Loucy (cell line): ENCODE measurements at regions not wholly inside any gene's neighbourhood (a gene's known extent, or its start where the extent isn't known, plus 50 kb on each side); places are given as distances from the start of the nearest gene placed in this dataset.

ENCODE experiments used
- EZH2phosphoT487 ChIP-seq: fragments of 200-600 bp; IDR thresholded peaks from 2 replicates; pipeline ENCODE4 v1.6.1; 2018; ENCODE audit warnings: antibody characterized with exemption, mild to moderate bottlenecking, moderate library complexity, borderline replicate concordance
- TF ChIP-seq, protein P1 (sequence below): fragments of 200-600 bp; sonication (generic); conservative IDR thresholded peaks from 2 replicates; pipeline ENCODE4 v1.5.1; 2014; ENCODE audit warnings: mild to moderate bottlenecking, antibody characterized with exemption, low read length

DNA sequence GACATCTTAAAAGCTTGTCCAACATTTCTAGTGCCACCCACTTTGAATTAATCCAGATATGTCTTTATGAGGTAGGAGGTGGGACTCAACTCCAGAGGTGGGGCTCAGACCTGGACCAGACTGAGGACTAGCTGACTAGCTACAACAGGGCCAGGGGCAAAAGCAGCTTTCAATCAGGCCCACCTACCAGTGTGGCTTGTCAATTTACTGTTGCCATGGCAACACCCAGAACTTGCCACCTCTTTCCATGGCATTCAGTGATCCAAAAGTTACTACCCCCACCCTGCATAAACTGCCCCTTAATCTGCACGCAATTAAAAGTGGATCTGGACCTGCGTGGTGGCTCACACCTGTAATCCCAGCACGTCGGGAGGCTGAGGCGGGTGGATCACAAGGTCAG lies 113.2 kb upstream of the KAZN start:
- TF ChIP-seq, protein P1, sequence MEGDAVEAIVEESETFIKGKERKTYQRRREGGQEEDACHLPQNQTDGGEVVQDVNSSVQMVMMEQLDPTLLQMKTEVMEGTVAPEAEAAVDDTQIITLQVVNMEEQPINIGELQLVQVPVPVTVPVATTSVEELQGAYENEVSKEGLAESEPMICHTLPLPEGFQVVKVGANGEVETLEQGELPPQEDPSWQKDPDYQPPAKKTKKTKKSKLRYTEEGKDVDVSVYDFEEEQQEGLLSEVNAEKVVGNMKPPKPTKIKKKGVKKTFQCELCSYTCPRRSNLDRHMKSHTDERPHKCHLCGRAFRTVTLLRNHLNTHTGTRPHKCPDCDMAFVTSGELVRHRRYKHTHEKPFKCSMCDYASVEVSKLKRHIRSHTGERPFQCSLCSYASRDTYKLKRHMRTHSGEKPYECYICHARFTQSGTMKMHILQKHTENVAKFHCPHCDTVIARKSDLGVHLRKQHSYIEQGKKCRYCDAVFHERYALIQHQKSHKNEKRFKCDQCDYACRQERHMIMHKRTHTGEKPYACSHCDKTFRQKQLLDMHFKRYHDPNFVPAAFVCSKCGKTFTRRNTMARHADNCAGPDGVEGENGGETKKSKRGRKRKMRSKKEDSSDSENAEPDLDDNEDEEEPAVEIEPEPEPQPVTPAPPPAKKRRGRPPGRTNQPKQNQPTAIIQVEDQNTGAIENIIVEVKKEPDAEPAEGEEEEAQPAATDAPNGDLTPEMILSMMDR: no peak
- no peak for TF ChIP-seq EZH2phosphoT487
